ENCODE measurements at regions not wholly inside any gene's neighbourhood (a gene's known extent, or its start where the extent isn't known, plus 50 kb on each side); places are given as distances from the start of the nearest gene placed in this dataset.

DNA sequence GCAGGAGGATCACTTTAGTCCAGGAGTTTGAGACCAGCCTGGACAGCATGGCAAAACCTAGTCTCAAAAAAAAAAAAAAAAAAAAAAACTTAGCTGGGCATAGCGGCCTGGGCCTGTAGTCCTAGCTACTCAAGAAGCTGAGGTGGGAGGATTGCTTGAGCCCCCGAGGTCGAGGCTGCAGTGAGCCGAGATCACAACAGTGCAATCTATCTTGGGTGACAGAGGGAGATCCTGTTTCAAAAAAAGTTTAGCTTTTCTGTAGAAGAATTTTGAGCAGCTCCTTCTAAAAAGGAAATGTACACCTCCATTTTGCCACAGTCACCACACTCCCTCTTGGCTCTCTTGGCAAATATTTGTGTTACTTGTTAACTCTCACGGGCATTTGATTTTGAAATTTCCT, 505.8 kb downstream of the DOK5 start:
- TF ChIP-seq CTCF (IDR thresholded peaks at IDR 0.05; ENCODE audit: partially characterized antibody, unreplicated experiment), result no peak
- H3K4me1 Mint-ChIP-seq (ENCODE audit: low read depth, unreplicated experiment), result peaks cover 4% of the 10 kb centered on the region
- peaks cover 4% of the 10 kb centered on the region for H3K9me3 Mint-ChIP-seq (ENCODE audit: unreplicated experiment)
- H3K4me3 Mint-ChIP-seq (ENCODE audit: unreplicated experiment), result no peak overlapping the region
- peaks cover 2% of the 10 kb centered on the region for H3K27me3 Mint-ChIP-seq (ENCODE audit: unreplicated experiment)
- no peak overlapping the region for H3K27ac Mint-ChIP-seq (ENCODE audit: unreplicated experiment)
- H3K36me3 Mint-ChIP-seq (ENCODE audit: unreplicated experiment), result no peaks in the 10 kb centered on the region
- no peak for DNase-seq

GRCh38 chr20:54980103-54980960, 504.9 kb downstream of the DOK5 start:
- H3K4me1 Mint-ChIP-seq (ENCODE audit: low read depth, unreplicated experiment), result peaks cover 4% of the 10 kb centered on the region
- peaks cover 2% of the 10 kb centered on the region for H3K27me3 Mint-ChIP-seq (ENCODE audit: unreplicated experiment)
- no peak for DNase-seq
- H3K9me3 Mint-ChIP-seq (ENCODE audit: unreplicated experiment), result peaks cover 4% of the 10 kb centered on the region
- TF ChIP-seq CTCF (IDR thresholded peaks at IDR 0.05; ENCODE audit: partially characterized antibody, unreplicated experiment), result no peak
- no peaks in the 10 kb centered on the region for H3K36me3 Mint-ChIP-seq (ENCODE audit: unreplicated experiment)
- no peak overlapping the region for H3K27ac Mint-ChIP-seq (ENCODE audit: unreplicated experiment)
- H3K4me3 Mint-ChIP-seq (ENCODE audit: unreplicated experiment), result no peak overlapping the region

DNA sequence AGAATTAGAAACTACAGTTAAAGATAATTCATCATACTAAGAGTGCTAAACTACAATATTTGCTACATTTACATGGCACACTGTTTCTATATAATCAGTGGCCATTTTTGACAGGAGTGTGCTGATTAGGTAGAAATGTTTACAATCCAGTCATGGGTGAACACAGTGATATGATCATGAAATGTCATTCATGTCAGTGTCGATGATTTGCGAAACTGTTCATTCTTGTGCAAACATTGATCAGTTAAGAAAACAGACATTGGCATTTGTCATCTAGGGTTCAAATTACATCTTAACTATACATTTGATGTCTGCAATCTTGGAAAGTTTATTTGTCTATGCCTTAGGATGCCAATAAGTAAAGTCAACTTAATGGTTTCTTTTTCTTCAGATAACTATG, 474.9 kb downstream of the DOK5 start:
- Mint-ChIP-seq H3K27ac (ENCODE audit: unreplicated experiment) (no peak overlapping the region), H3K36me3 (ENCODE audit: unreplicated experiment) (no peaks in the 10 kb centered on the region), H3K4me3 (ENCODE audit: unreplicated experiment) (no peak overlapping the region), H3K9me3 (ENCODE audit: unreplicated experiment) (peaks cover 2% of the 10 kb centered on the region), H3K4me1 (ENCODE audit: low read depth, unreplicated experiment) (no peaks in the 10 kb centered on the region), H3K27me3 (ENCODE audit: unreplicated experiment) (peaks cover 3% of the 10 kb centered on the region)
- no peak for TF ChIP-seq CTCF (IDR thresholded peaks at IDR 0.05; ENCODE audit: partially characterized antibody, unreplicated experiment)
- DNase-seq, result no peak

DNA sequence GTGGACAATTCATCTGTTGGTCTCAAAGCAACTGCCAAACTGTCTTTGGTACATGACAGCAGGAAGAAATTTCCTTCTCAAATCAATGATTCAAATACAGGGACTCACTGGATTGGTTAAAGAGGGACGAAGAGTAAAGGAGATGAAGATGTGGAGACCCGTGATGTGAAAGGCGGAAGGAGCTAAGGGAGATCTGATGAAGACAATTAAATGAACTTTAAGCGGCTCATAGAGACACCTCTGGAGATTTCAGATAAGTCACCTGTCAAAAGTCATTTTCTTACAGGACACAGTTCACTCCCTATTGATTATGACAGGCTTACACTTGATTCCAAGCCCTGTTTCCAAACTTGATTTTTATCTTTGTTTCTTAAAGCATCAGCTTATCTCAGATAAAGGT, 466.3 kb downstream of the DOK5 start:
- Mint-ChIP-seq H3K9me3 (ENCODE audit: unreplicated experiment) (peaks cover 3% of the 10 kb centered on the region), H3K36me3 (ENCODE audit: unreplicated experiment) (no peaks in the 10 kb centered on the region), H3K4me3 (ENCODE audit: unreplicated experiment) (no peak overlapping the region), H3K27ac (ENCODE audit: unreplicated experiment) (no peak overlapping the region), H3K4me1 (ENCODE audit: low read depth, unreplicated experiment) (no peaks in the 10 kb centered on the region), H3K27me3 (ENCODE audit: unreplicated experiment) (no peaks in the 10 kb centered on the region)
- TF ChIP-seq CTCF (IDR thresholded peaks at IDR 0.05; ENCODE audit: partially characterized antibody, unreplicated experiment), result no peak
- no peak for DNase-seq

DNA sequence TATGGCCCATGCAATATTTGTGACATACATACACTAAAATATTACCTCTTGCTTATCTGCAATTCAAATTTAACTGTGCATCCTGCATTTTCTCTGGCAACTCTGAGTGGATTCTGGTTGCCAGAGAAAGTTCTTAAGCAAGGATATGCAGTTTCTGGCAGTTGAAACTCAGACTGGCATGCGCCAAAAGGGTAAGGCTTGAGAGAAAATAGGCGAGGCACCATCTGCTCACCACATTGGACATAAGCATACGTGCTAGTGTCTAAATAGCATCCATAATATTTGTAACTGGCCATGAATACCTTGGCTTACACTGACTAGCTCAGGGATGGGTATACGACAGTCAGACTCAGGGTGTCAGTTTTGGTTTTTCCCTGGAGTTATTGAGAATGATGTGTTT, 465.1 kb downstream of the DOK5 start:
- Mint-ChIP-seq H3K4me3 (ENCODE audit: unreplicated experiment) (no peak overlapping the region), H3K4me1 (ENCODE audit: low read depth, unreplicated experiment) (no peaks in the 10 kb centered on the region), H3K27me3 (ENCODE audit: unreplicated experiment) (no peaks in the 10 kb centered on the region), H3K27ac (ENCODE audit: unreplicated experiment) (no peak overlapping the region), H3K36me3 (ENCODE audit: unreplicated experiment) (no peaks in the 10 kb centered on the region), H3K9me3 (ENCODE audit: unreplicated experiment) (peaks cover 3% of the 10 kb centered on the region)
- DNase-seq, result no peak
- no peak for TF ChIP-seq CTCF (IDR thresholded peaks at IDR 0.05; ENCODE audit: partially characterized antibody, unreplicated experiment)

All from glutamatergic neuron (in vitro differentiated cells).